Trophoblast cell (in vitro differentiated cells and primary cell): ENCODE measurements at regions not wholly inside any gene's neighbourhood (a gene's known extent, or its start where the extent isn't known, plus 50 kb on each side); places are given as distances from the start of the nearest gene placed in this dataset.

ENCODE experiments used
- DNase-seq, 2 donors: peaks; one replicate each; pipeline ENCODE4 v3.0.0-alpha.2; 2016
- H2AFZ ChIP-seq: 2 replicates; pipeline ENCODE4 v1.6.1; 2013; ENCODE audit warnings: low read length, moderate library complexity, mild to moderate bottlenecking; ENCODE audit not compliant: insufficient read depth, poor library complexity
- H2AK5ac ChIP-seq: 2 replicates; pipeline ENCODE4 v1.6.1; 2013; ENCODE audit warnings: mild to moderate bottlenecking, low read length
- H2BK120ac ChIP-seq: 2 replicates; pipeline ENCODE4 v1.6.1; 2013; ENCODE audit warnings: low read length, mild to moderate bottlenecking, moderate library complexity; ENCODE audit not compliant: insufficient read depth, poor library complexity
- H2BK12ac ChIP-seq: 2 replicates; pipeline ENCODE4 v1.6.1; 2013; ENCODE audit warnings: mild to moderate bottlenecking, low read length, moderate library complexity
- H2BK5ac ChIP-seq: 2 replicates; pipeline ENCODE4 v1.6.1; 2013; ENCODE audit warnings: low read length, low read depth, moderate library complexity, mild to moderate bottlenecking; ENCODE audit not compliant: poor library complexity
- H3K14ac ChIP-seq: 2 replicates; pipeline ENCODE4 v1.6.1; 2013; ENCODE audit warnings: mild to moderate bottlenecking, low read length
- H3K18ac ChIP-seq: 2 replicates; pipeline ENCODE4 v1.6.1; 2013; ENCODE audit warnings: mild to moderate bottlenecking, low read length
- H3K23ac ChIP-seq: 2 replicates; pipeline ENCODE4 v1.6.1; 2013; ENCODE audit warnings: low read length
- H3K27ac ChIP-seq: 2 replicates; pipeline ENCODE4 v1.5.1; 2013; ENCODE audit warnings: low read depth, mild to moderate bottlenecking, inconsistent platforms, low read length, moderate library complexity
- H3K27me3 ChIP-seq: 2 replicates; pipeline ENCODE4 v1.6.1; 2013; ENCODE audit warnings: inconsistent platforms, mild to moderate bottlenecking, low read length, moderate library complexity; ENCODE audit not compliant: insufficient read depth
- H3K36me3 ChIP-seq, 2 experiments: 1 replicate in 1 of 2; 2 replicates in 1 of 2; pipeline ENCODE4 v1.6.1; 2013; ENCODE audit warnings: low read length in 2 of 2, mild to moderate bottlenecking in 2 of 2, moderate library complexity in 1 of 2; ENCODE audit not compliant: insufficient read depth in 2 of 2, control insufficient read depth in 1 of 2
- H3K4ac ChIP-seq: 2 replicates; pipeline ENCODE4 v1.6.1; 2013; ENCODE audit warnings: low read depth, mild to moderate bottlenecking, low read length, moderate library complexity
- H3K4me1 ChIP-seq, 2 experiments: 1 replicate in 1 of 2; 2 replicates in 1 of 2; pipeline ENCODE4 v1.6.1; 2013; ENCODE audit warnings: low read length in 2 of 2, mild to moderate bottlenecking in 2 of 2, moderate library complexity in 1 of 2; ENCODE audit not compliant: insufficient read depth in 2 of 2, control insufficient read depth in 1 of 2
- H3K4me2 ChIP-seq: 2 replicates; pipeline ENCODE4 v1.6.1; 2013; ENCODE audit warnings: inconsistent platforms, mild to moderate bottlenecking, low read length, moderate library complexity
- H3K4me3 ChIP-seq: 2 replicates; pipeline ENCODE4 v1.5.1; 2013; ENCODE audit warnings: mild to moderate bottlenecking, low read depth, low read length, inconsistent platforms
- H3K79me1 ChIP-seq: one replicate; pipeline ENCODE4 v1.6.1; 2013; ENCODE audit warnings: low read length
- H3K79me2 ChIP-seq: 2 replicates; pipeline ENCODE4 v1.6.1; 2013; ENCODE audit warnings: low read length, mild to moderate bottlenecking; ENCODE audit not compliant: control insufficient read depth, insufficient read depth, poor library complexity
- H3K9ac ChIP-seq: 2 replicates; pipeline ENCODE4 v1.6.1; 2013; ENCODE audit warnings: mild to moderate bottlenecking, low read length
- H3K9me3 ChIP-seq: 2 replicates; pipeline ENCODE4 v1.6.1; 2013; ENCODE audit warnings: low read depth, mild to moderate bottlenecking, control low read depth, inconsistent platforms, low read length; ENCODE audit not compliant: insufficient read depth
- H4K12ac ChIP-seq: 2 replicates; pipeline ENCODE4 v1.6.1; 2013; ENCODE audit warnings: low read depth, mild to moderate bottlenecking, low read length, moderate library complexity
- H4K8ac ChIP-seq: 2 replicates; pipeline ENCODE4 v1.6.1; 2013; ENCODE audit warnings: low read depth, mild to moderate bottlenecking, low read length, moderate library complexity
- H4K91ac ChIP-seq: one replicate; pipeline ENCODE4 v1.6.1; 2013; ENCODE audit warnings: low read depth, mild to moderate bottlenecking, low read length, moderate library complexity
- WGBS: extraction: QIAGEN DNeasy Blood & Tissue Kit; methylation state at CpG from one replicate; pipeline ENCODE4 v1.1.7; 2013; ENCODE audit warnings: missing lambda C conversion rate; ENCODE audit not compliant: insufficient read length, insufficient coverage; ENCODE audit errors: extremely low coverage; 5-methylcytosine and 5-hydroxymethylcytosine counted together

- no peak for DNase-seq
- no peaks in the 10 kb centered on the region for H3K4me1 ChIP-seq
- no peaks in the 10 kb centered on the region for H3K27me3 ChIP-seq
- H3K27ac ChIP-seq: no peak overlapping the region
- H4K91ac ChIP-seq: no peak overlapping the region
- H3K9ac ChIP-seq: no peak overlapping the region
- H3K23ac ChIP-seq: no peak overlapping the region
- no peaks in the 10 kb centered on the region for H3K79me2 ChIP-seq
- H3K18ac ChIP-seq: no peak overlapping the region
- H3K9me3 ChIP-seq: no peaks in the 10 kb centered on the region
- no peaks in the 10 kb centered on the region for H3K79me1 ChIP-seq
- no peak overlapping the region for H4K12ac ChIP-seq
- H2BK120ac ChIP-seq: no peak overlapping the region
- no peaks in the 10 kb centered on the region for H3K36me3 ChIP-seq
- H3K4me3 ChIP-seq: no peak overlapping the region
- H2BK12ac ChIP-seq: no peak overlapping the region
- H2AFZ ChIP-seq: no peak overlapping the region
- WGBS: no CpG with 5 or more reads among the region's 1 CpG
- H4K8ac ChIP-seq: no peak overlapping the region
- no peak overlapping the region for H3K4ac ChIP-seq
- H2BK5ac ChIP-seq: no peak overlapping the region
- H3K14ac ChIP-seq: no peak overlapping the region
- no peak overlapping the region for H3K4me2 ChIP-seq
- no peak overlapping the region for H2AK5ac ChIP-seq
Observed at GRCh38 chr21:35838350-35838749, 222.0 kb downstream of the SETD4 start.

- Histone ChIP-seq H2BK5ac (no peak overlapping the region), H3K9ac (no peak overlapping the region), H4K8ac (no peak overlapping the region), H3K4me2 (no peak overlapping the region), H3K79me2 (no peaks in the 10 kb centered on the region), H3K27ac (no peak overlapping the region), H3K18ac (no peak overlapping the region), H3K4me1 (no peaks in the 10 kb centered on the region), H3K79me1 (no peaks in the 10 kb centered on the region), H3K4me3 (no peak overlapping the region), H2AFZ (no peak overlapping the region), H4K12ac (no peak overlapping the region), H4K91ac (no peak overlapping the region), H3K27me3 (no peaks in the 10 kb centered on the region), H3K9me3 (no peaks in the 10 kb centered on the region), H3K23ac (no peak overlapping the region), H3K14ac (no peak overlapping the region), H3K36me3 (no peaks in the 10 kb centered on the region), H2BK120ac (no peak overlapping the region), H3K4ac (no peak overlapping the region), H2AK5ac (no peak overlapping the region), H2BK12ac (no peak overlapping the region)
- WGBS: no CpG with 5 or more reads among the region's 1 CpG
- DNase-seq: no peak
Observed at GRCh38 chr21:35833991-35834390, 226.3 kb downstream of the SETD4 start.

GRCh38 chr21:35833388-35833787 lies 226.9 kb downstream of the SETD4 start:
- no peaks in the 10 kb centered on the region for H3K27me3 ChIP-seq
- no CpG with 5 or more reads among the region's 3 CpGs for WGBS
- no peak overlapping the region for H3K4me3 ChIP-seq
- H2BK120ac ChIP-seq: no peak overlapping the region
- H3K14ac ChIP-seq: no peak overlapping the region
- H3K79me2 ChIP-seq: no peaks in the 10 kb centered on the region
- no peaks in the 10 kb centered on the region for H3K9me3 ChIP-seq
- no peak overlapping the region for H3K27ac ChIP-seq
- no peak overlapping the region for H4K12ac ChIP-seq
- H2BK5ac ChIP-seq: no peak overlapping the region
- H3K4me2 ChIP-seq: no peak overlapping the region
- no peak overlapping the region for H3K9ac ChIP-seq
- no peak overlapping the region for H2BK12ac ChIP-seq
- no peak overlapping the region for H3K23ac ChIP-seq
- no peak overlapping the region for H2AK5ac ChIP-seq
- H3K36me3 ChIP-seq: no peaks in the 10 kb centered on the region
- no peak overlapping the region for H4K91ac ChIP-seq
- H2AFZ ChIP-seq: no peak overlapping the region
- no peak overlapping the region for H4K8ac ChIP-seq
- H3K4me1 ChIP-seq: no peaks in the 10 kb centered on the region
- no peak overlapping the region for H3K4ac ChIP-seq
- H3K79me1 ChIP-seq: no peaks in the 10 kb centered on the region
- no peak overlapping the region for H3K18ac ChIP-seq
- no peak for DNase-seq

GRCh38 chr21:35831230-35831629 lies 229.1 kb downstream of the SETD4 start:
- no CpG with 5 or more reads among the region's 6 CpGs for WGBS
- Histone ChIP-seq H3K4me1 (no peaks in the 10 kb centered on the region), H3K14ac (no peak overlapping the region), H3K4me2 (no peak overlapping the region), H3K4ac (no peak overlapping the region), H4K91ac (no peak overlapping the region), H2AK5ac (no peak overlapping the region), H4K8ac (no peak overlapping the region), H3K79me2 (no peaks in the 10 kb centered on the region), H3K4me3 (no peak overlapping the region), H3K79me1 (no peaks in the 10 kb centered on the region), H2AFZ (no peak overlapping the region), H3K23ac (no peak overlapping the region), H3K27ac (no peak overlapping the region), H2BK5ac (no peak overlapping the region), H2BK12ac (no peak overlapping the region), H3K9me3 (no peaks in the 10 kb centered on the region), H4K12ac (no peak overlapping the region), H3K36me3 (no peaks in the 10 kb centered on the region), H3K27me3 (no peaks in the 10 kb centered on the region), H3K18ac (no peak overlapping the region), H3K9ac (no peak overlapping the region), H2BK120ac (no peak overlapping the region)
- DNase-seq: no peak
